Left ventricle myocardium inferior (tissue), 1 donor: ENCODE measurements at regions not wholly inside any gene's neighbourhood (a gene's known extent, or its start where the extent isn't known, plus 50 kb on each side); places are given as distances from the start of the nearest gene placed in this dataset.

ENCODE experiments used
- DNase-seq: peaks from one replicate; pipeline ENCODE4 v3.0.0-alpha.2; 2020
- H3K27ac ChIP-seq: fragments of 200-600 bp; replicated peaks from 2 replicates; pipeline ENCODE4 v1.8.0; 2021
- H3K27me3 ChIP-seq: fragments of 200-600 bp; 2 replicates; pipeline ENCODE4 v1.8.0; 2021; ENCODE audit warnings: low read depth
- H3K36me3 ChIP-seq: fragments of 200-600 bp; 2 replicates; pipeline ENCODE4 v1.8.0; 2021
- H3K4me1 ChIP-seq: fragments of 200-600 bp; 2 replicates; pipeline ENCODE4 v1.8.0; 2021
- H3K4me3 ChIP-seq: fragments of 200-600 bp; 2 replicates; pipeline ENCODE4 v1.8.0; 2021; ENCODE audit warnings: mild to moderate bottlenecking, moderate library complexity
- H3K9me3 ChIP-seq: fragments of 200-600 bp; replicated peaks from 2 replicates; pipeline ENCODE4 v1.8.0; 2021
- intact Hi-C: fragments of 100-400 bp; cut with micrococcal nuclease; formaldehyde crosslinking; loops from one replicate; pipeline ENCODE4 v1.11.0; 2022
- TF ChIP-seq, protein P1 (sequence below): fragments of 200-600 bp; IDR thresholded peaks from 2 replicates; pipeline ENCODE4 v1.8.0; 2021; ENCODE audit warnings: antibody characterized with exemption, mild to moderate bottlenecking, borderline replicate concordance
- donor health status: DM: no; HTN: yes; CAD: no; lungs with severe emphysema.

DNA sequence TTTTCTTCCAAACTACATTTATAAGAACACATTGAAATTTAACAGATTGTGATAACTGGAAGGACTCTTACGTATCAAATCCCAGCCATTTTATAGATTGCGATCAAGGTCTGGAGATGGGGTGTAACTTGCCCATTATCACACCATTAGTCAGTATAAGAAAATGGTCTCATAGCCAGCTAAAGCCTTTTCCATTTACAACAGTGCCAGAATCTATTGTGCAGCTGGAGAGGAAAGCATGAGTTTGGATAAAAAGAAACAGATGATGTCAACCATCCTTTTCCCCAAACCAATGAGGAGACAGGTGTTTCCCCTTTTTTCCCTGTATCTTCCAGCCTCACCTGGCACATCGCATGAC lies 658.8 kb downstream of the ACTL7B start:
- Histone ChIP-seq H3K36me3 (no peaks in the 10 kb centered on the region), H3K4me3 (no peak overlapping the region), H3K27ac (no peak overlapping the region), H3K9me3 (peaks cover 35% of the 10 kb centered on the region), H3K27me3 (peaks cover 8% of the 10 kb centered on the region), H3K4me1 (no peaks in the 10 kb centered on the region)
- TF ChIP-seq, protein P1, sequence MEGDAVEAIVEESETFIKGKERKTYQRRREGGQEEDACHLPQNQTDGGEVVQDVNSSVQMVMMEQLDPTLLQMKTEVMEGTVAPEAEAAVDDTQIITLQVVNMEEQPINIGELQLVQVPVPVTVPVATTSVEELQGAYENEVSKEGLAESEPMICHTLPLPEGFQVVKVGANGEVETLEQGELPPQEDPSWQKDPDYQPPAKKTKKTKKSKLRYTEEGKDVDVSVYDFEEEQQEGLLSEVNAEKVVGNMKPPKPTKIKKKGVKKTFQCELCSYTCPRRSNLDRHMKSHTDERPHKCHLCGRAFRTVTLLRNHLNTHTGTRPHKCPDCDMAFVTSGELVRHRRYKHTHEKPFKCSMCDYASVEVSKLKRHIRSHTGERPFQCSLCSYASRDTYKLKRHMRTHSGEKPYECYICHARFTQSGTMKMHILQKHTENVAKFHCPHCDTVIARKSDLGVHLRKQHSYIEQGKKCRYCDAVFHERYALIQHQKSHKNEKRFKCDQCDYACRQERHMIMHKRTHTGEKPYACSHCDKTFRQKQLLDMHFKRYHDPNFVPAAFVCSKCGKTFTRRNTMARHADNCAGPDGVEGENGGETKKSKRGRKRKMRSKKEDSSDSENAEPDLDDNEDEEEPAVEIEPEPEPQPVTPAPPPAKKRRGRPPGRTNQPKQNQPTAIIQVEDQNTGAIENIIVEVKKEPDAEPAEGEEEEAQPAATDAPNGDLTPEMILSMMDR, result no peak
- intact Hi-C loops, result no loop called here
- DNase-seq, result no peak

DNA sequence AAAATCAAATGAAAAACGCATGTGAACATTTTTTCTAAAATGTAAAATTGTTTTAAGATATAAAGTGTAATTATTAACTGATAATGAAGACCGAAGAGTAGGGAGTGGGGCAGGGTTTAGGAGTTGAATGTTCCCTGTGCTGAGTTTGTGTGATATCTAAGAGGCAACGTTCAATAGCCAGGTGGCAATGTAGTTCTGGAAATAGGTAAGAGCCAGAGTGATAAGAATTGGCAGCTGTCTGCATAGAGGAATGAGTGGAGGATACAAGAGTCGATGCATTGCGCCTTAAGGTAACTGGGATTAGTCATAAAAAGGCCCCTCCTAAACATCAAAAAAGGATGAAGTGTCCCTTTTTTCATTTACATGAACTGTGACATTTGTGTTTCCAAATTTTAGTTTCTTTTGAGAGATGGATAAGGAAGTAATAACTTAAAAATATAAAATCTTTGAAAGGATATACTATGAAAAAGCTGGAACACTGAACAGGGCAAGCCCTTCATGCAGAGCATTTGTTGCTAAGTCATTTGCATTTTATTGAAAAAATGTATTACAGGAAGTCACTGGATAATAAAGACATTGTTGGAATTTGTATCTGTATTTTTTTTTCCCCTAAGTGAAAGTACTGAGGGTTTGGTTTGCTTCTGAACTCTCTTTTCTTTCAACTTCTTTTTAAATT lies 659.3 kb downstream of the ACTL7B start:
- intact Hi-C loops, result no loop called here
- no peaks in the 10 kb centered on the region for H3K36me3 ChIP-seq
- no peak overlapping the region for H3K4me3 ChIP-seq
- TF ChIP-seq, protein P1, result no peak
- H3K9me3 ChIP-seq, result peaks cover 30% of the 10 kb centered on the region
- no peaks in the 10 kb centered on the region for H3K4me1 ChIP-seq
- H3K27ac ChIP-seq, result no peak overlapping the region
- no peak for DNase-seq
- peaks cover 8% of the 10 kb centered on the region for H3K27me3 ChIP-seq

DNA sequence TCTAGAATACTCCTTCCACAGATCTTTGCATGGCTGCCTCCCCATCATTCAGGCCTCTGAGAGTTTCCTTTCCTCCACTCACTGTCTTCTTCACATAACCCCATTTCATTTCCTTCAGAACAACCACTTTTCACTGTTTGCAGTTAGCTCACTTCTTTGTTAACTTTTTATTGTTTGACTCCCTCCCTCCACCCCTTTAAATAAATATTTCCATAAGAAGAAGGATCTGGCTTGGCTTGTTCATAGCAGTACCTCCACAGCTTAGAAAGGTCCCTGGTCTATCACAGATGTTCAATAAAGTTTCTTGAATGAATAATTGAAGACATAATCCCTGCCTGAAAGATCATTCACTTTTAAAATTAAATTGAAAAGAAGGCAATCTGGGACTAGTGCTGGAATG lies 661.6 kb downstream of the ACTL7B start:
- Histone ChIP-seq H3K4me3 (no peak overlapping the region), H3K27me3 (peaks cover 8% of the 10 kb centered on the region), H3K27ac (no peak overlapping the region), H3K4me1 (no peaks in the 10 kb centered on the region), H3K36me3 (no peaks in the 10 kb centered on the region), H3K9me3 (peaks cover 7% of the 10 kb centered on the region)
- DNase-seq, result no peak
- TF ChIP-seq, protein P1, result no peak
- intact Hi-C loops, result no loop called here

DNA sequence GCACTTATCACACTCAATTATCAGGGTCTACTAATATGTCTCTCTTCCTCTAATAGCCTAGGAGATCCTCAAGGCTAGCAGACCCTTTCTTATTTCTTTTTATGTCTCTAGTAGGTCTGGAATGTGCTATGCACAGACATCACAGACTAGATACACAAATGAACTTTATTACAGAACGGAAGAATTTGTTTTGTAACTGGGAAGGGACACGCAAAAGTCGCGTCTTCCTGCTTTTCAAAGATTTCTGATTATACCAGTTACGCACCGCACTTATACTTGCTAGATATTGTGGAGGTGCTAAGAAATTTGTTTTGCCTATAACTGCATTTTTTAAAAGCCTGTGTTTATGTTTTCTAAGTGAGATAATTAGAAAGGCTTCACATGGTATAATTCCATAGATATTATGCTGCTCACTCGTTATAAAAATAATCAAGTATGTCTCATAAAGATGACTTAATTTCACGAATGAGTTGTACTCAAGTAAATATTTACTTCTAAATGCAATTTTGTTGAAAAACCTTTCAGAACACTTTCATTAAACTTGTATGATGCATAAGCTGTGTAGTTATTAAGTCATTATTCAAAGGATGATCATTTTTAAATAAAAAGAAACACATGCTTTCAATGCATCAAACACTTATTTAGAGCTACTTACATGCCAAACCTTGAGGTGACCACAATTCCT lies 662.6 kb downstream of the ACTL7B start:
- no peaks in the 10 kb centered on the region for H3K9me3 ChIP-seq
- H3K4me3 ChIP-seq, result no peak overlapping the region
- H3K27ac ChIP-seq, result no peak overlapping the region
- TF ChIP-seq, protein P1, result no peak
- DNase-seq, result no peak
- intact Hi-C loops, result no loop called here
- peaks cover 8% of the 10 kb centered on the region for H3K27me3 ChIP-seq
- H3K4me1 ChIP-seq, result no peaks in the 10 kb centered on the region
- H3K36me3 ChIP-seq, result no peaks in the 10 kb centered on the region

DNA sequence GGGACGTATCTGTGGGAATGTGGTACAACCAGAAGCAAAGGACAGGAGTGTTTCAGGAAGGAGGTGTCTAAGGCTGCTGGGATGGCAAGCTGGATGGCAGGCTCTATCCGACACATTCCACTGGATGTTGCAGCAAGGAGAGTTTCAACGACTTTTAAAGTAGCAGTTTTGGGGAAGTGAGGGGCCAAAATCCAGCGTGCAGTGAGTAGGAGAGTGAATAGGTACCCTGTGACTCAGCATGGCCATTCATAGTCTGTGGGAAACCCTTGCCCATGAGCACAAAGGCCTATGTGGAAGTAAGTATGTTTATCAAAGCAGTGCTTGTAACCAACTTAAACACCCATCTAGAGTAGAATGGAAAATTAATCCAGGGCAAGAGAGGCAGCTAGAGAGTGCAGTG lies 664.7 kb downstream of the ACTL7B start:
- no peak for DNase-seq
- TF ChIP-seq, protein P1, result no peak
- intact Hi-C loops, result no loop called here
- no peak overlapping the region for H3K4me3 ChIP-seq
- no peaks in the 10 kb centered on the region for H3K9me3 ChIP-seq
- no peak overlapping the region for H3K27ac ChIP-seq
- peaks cover 8% of the 10 kb centered on the region for H3K27me3 ChIP-seq
- peaks cover 10% of the 10 kb centered on the region for H3K4me1 ChIP-seq
- no peaks in the 10 kb centered on the region for H3K36me3 ChIP-seq
